DND-41 (cell line): ENCODE measurements at regions not wholly inside any gene's neighbourhood (a gene's known extent, or its start where the extent isn't known, plus 50 kb on each side); places are given as distances from the start of the nearest gene placed in this dataset.

Experiments
- EZH2 ChIP-seq: IDR thresholded peaks from 3 replicates; pipeline ENCODE4 v1.6.1; 2012; ENCODE audit warnings: borderline replicate concordance, low read depth, mild to moderate bottlenecking, moderate library complexity, low read length, inconsistent platforms; ENCODE audit not compliant: severe bottlenecking
- TF ChIP-seq, protein P1 (sequence below): IDR thresholded peaks from 2 replicates; pipeline ENCODE4 v1.5.1; 2012; ENCODE audit warnings: borderline replicate concordance, low read length, moderate library complexity, mild to moderate bottlenecking; ENCODE audit not compliant: poor library complexity, severe bottlenecking; ENCODE audit errors: extremely low read depth

DNA sequence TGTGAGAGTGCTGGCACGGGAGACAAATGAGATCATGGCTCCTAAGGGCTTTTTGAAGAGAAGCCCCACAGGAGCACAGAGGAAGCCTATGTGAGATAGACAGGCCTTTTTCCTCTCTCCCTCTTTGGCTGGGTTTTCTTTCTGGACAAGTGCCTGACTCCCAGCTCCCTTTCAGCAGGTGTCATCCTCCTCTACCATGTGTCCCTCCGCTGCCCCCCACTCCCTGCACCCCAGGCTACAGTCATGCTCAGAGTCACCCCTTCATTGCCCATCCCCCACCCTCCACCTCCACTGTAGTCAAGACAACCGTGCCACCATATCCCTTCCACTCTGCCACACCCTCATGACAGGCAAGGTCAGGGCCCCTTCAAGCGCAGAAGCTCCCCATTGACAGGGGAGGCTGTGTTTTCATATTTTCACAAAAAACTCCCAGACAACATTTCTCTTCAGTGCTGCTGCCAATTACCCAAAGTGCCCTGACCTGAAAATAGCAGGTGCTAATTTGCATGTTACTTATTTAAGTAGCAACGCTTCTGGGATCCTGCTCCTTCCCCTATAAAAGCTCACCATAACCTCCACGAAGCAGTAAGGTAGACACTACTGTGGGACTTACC lies 92.1 kb upstream of the IPO9 start:
- TF ChIP-seq, protein P1, sequence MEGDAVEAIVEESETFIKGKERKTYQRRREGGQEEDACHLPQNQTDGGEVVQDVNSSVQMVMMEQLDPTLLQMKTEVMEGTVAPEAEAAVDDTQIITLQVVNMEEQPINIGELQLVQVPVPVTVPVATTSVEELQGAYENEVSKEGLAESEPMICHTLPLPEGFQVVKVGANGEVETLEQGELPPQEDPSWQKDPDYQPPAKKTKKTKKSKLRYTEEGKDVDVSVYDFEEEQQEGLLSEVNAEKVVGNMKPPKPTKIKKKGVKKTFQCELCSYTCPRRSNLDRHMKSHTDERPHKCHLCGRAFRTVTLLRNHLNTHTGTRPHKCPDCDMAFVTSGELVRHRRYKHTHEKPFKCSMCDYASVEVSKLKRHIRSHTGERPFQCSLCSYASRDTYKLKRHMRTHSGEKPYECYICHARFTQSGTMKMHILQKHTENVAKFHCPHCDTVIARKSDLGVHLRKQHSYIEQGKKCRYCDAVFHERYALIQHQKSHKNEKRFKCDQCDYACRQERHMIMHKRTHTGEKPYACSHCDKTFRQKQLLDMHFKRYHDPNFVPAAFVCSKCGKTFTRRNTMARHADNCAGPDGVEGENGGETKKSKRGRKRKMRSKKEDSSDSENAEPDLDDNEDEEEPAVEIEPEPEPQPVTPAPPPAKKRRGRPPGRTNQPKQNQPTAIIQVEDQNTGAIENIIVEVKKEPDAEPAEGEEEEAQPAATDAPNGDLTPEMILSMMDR, result no peak
- no peak for TF ChIP-seq EZH2
